Neural progenitor cell (in vitro differentiated cells): ENCODE measurements at regions not wholly inside any gene's neighbourhood (a gene's known extent, or its start where the extent isn't known, plus 50 kb on each side); places are given as distances from the start of the nearest gene placed in this dataset.

Experiments used
- DNase-seq: peaks from one replicate; pipeline ENCODE4 v3.0.0-alpha.2; 2016; ENCODE audit warnings: low spot score
- H2AFZ ChIP-seq: fragments of 200-600 bp; sonication (generic); replicated peaks from 2 replicates; pipeline ENCODE4 v1.6.1; 2016; ENCODE audit warnings: antibody characterized with exemption
- H3F3A ChIP-seq: fragments of 200-600 bp; sonication (generic); 2 replicates; pipeline ENCODE4 v1.6.1; 2016; ENCODE audit warnings: antibody characterized with exemption, low read depth
- H3K27ac ChIP-seq: fragments of 200-600 bp; sonication (generic); 2 replicates; pipeline ENCODE4 v1.5.1; 2016; ENCODE audit warnings: mild to moderate bottlenecking
- H3K27me3 ChIP-seq: fragments of 200-600 bp; sonication (generic); 2 replicates; pipeline ENCODE4 v1.6.1; 2016; ENCODE audit warnings: mild to moderate bottlenecking, moderate library complexity
- H3K36me3 ChIP-seq: fragments of 200-600 bp; sonication (generic); 2 replicates; pipeline ENCODE4 v1.5.1; 2016
- H3K4me1 ChIP-seq: fragments of 200-600 bp; sonication (generic); 2 replicates; pipeline ENCODE4 v1.6.1; 2016; ENCODE audit warnings: mixed run types
- H3K4me2 ChIP-seq: fragments of 200-600 bp; sonication (generic); 2 replicates; pipeline ENCODE4 v1.6.1; 2016
- H3K4me3 ChIP-seq: fragments of 200-600 bp; sonication (generic); 2 replicates; pipeline ENCODE4 v1.5.1; 2016
- H3K79me2 ChIP-seq: fragments of 200-600 bp; sonication (generic); 2 replicates; pipeline ENCODE4 v1.6.1; 2016; ENCODE audit warnings: low read depth
- H3K9ac ChIP-seq: fragments of 200-600 bp; sonication (generic); 2 replicates; pipeline ENCODE4 v1.6.1; 2016
- H3K9me3 ChIP-seq: fragments of 200-600 bp; sonication (generic); 2 replicates; pipeline ENCODE4 v1.5.1; 2016; ENCODE audit warnings: low read depth
- H4K20me1 ChIP-seq: fragments of 200-600 bp; sonication (generic); 2 replicates; pipeline ENCODE4 v1.6.1; 2016; ENCODE audit warnings: low read depth
- H3K27ac Mint-ChIP-seq: 3 replicates; pipeline ENCODE4 v1.8.0; 2021; ENCODE audit warnings: mixed read lengths
- H3K27me3 Mint-ChIP-seq: 2 replicates; pipeline ENCODE4 v1.8.0; 2022; ENCODE audit warnings: low read depth, mild to moderate bottlenecking, inconsistent platforms, moderate library complexity, mixed read lengths; ENCODE audit not compliant: insufficient read depth
- H3K36me3 Mint-ChIP-seq: 3 replicates; pipeline ENCODE4 v1.8.0; 2021; ENCODE audit warnings: mixed read lengths
- H3K4me1 Mint-ChIP-seq: 3 replicates; pipeline ENCODE4 v1.8.0; 2021; ENCODE audit warnings: mixed read lengths
- H3K4me3 Mint-ChIP-seq: 3 replicates; pipeline ENCODE4 v1.8.0; 2021; ENCODE audit warnings: mild to moderate bottlenecking, moderate library complexity, mixed read lengths
- H3K9me3 Mint-ChIP-seq: 3 replicates; pipeline ENCODE4 v1.8.0; 2020; ENCODE audit warnings: mixed read lengths
- EZH2 ChIP-seq: fragments of 200-600 bp; sonication (generic); IDR thresholded peaks from 2 replicates; pipeline ENCODE4 v1.6.1; 2017; ENCODE audit warnings: antibody characterized with exemption, mild to moderate bottlenecking, moderate library complexity
- EZH2phosphoT487 ChIP-seq: fragments of 200-600 bp; sonication (generic); IDR thresholded peaks from 2 replicates; pipeline ENCODE4 v1.6.1; 2017; ENCODE audit warnings: antibody characterized with exemption
- TF ChIP-seq, protein P1 (sequence below): fragments of 200-600 bp; sonication (generic); IDR thresholded peaks from 2 replicates; pipeline ENCODE4 v1.5.1; 2017; ENCODE audit warnings: antibody characterized with exemption, mild to moderate bottlenecking

DNA sequence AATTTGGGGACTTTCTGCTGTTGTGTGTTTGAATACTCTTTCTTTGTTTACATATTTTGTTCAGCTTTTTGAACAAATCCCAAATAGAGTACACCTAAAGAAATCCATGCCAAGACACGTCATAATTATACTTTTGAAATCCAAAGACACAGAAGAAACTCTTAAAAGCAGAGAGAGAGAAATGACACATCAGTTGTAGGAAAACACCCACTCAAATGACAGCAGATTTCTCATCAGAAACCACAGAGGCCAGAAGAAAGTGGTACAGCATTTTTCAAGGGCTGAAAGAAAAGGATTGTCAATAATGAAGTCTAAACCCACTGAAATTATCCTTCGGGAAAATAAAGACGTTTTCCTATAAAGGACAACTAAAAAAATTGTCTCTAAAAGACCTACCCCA, 378.6 kb downstream of the GADD45G start:
- H3K4me3 Mint-ChIP-seq: no peak overlapping the region

DNA sequence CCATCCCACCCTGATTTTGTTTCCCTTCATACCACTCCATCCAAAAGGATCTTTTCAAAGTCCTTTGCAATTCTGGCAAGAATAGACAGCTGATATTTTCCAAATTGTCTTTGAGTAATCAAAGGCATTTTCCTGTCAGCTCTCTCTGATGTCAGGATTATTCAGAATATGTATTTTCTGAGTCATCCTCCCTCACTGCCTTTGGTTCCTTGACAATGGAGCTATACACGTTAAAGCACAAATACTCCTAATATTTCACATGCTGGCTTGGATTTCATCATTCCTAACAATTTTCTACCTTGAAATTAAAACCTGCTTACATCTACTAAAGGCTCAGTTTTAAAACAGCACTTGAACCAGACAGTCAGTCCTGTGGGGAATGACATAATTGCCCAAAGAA, 379.4 kb downstream of the GADD45G start:
- Mint-ChIP-seq H3K4me3 (no peak overlapping the region), H3K36me3 (no peaks in the 10 kb centered on the region), H3K27me3 (peaks cover 3% of the 10 kb centered on the region), H3K27ac (no peak overlapping the region), H3K9me3 (peaks cover 2% of the 10 kb centered on the region), H3K4me1 (peaks cover 2% of the 10 kb centered on the region)
- no peak for DNase-seq
- no peak overlapping the region for H3K4me2 ChIP-seq
- H2AFZ ChIP-seq: no peak overlapping the region
- H4K20me1 ChIP-seq: no peaks in the 10 kb centered on the region
- no peaks in the 10 kb centered on the region for H3K36me3 ChIP-seq
- no peak overlapping the region for H3K9ac ChIP-seq
- H3K79me2 ChIP-seq: no peaks in the 10 kb centered on the region
- H3K4me3 ChIP-seq: no peak overlapping the region
- H3K27ac ChIP-seq: no peak overlapping the region
- TF ChIP-seq EZH2: no peak
- no peak for TF ChIP-seq EZH2phosphoT487
- TF ChIP-seq, protein P1, sequence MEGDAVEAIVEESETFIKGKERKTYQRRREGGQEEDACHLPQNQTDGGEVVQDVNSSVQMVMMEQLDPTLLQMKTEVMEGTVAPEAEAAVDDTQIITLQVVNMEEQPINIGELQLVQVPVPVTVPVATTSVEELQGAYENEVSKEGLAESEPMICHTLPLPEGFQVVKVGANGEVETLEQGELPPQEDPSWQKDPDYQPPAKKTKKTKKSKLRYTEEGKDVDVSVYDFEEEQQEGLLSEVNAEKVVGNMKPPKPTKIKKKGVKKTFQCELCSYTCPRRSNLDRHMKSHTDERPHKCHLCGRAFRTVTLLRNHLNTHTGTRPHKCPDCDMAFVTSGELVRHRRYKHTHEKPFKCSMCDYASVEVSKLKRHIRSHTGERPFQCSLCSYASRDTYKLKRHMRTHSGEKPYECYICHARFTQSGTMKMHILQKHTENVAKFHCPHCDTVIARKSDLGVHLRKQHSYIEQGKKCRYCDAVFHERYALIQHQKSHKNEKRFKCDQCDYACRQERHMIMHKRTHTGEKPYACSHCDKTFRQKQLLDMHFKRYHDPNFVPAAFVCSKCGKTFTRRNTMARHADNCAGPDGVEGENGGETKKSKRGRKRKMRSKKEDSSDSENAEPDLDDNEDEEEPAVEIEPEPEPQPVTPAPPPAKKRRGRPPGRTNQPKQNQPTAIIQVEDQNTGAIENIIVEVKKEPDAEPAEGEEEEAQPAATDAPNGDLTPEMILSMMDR: no peak
- no peaks in the 10 kb centered on the region for H3K27me3 ChIP-seq
- H3F3A ChIP-seq: no peaks in the 10 kb centered on the region
- H3K9me3 ChIP-seq: no peaks in the 10 kb centered on the region
- no peaks in the 10 kb centered on the region for H3K4me1 ChIP-seq

More for the DNA sequence above, 378.6 kb downstream of the GADD45G start:
- no peak for DNase-seq
- TF ChIP-seq, protein P1: no peak
- no peak for TF ChIP-seq EZH2phosphoT487
- no peak for TF ChIP-seq EZH2
- Histone ChIP-seq H4K20me1 (no peaks in the 10 kb centered on the region), H3K9me3 (no peaks in the 10 kb centered on the region), H3K9ac (no peak overlapping the region), H3K27me3 (no peaks in the 10 kb centered on the region), H3K36me3 (no peaks in the 10 kb centered on the region), H3F3A (no peaks in the 10 kb centered on the region), H3K4me3 (no peak overlapping the region), H3K4me2 (no peak overlapping the region), H2AFZ (no peak overlapping the region), H3K79me2 (no peaks in the 10 kb centered on the region), H3K27ac (no peak overlapping the region), H3K4me1 (no peaks in the 10 kb centered on the region)
- peaks cover 7% of the 10 kb centered on the region for H3K27me3 Mint-ChIP-seq
- peaks cover 2% of the 10 kb centered on the region for H3K9me3 Mint-ChIP-seq
- no peak overlapping the region for H3K27ac Mint-ChIP-seq
- H3K36me3 Mint-ChIP-seq: no peaks in the 10 kb centered on the region
- H3K4me1 Mint-ChIP-seq: peaks cover 2% of the 10 kb centered on the region

DNA sequence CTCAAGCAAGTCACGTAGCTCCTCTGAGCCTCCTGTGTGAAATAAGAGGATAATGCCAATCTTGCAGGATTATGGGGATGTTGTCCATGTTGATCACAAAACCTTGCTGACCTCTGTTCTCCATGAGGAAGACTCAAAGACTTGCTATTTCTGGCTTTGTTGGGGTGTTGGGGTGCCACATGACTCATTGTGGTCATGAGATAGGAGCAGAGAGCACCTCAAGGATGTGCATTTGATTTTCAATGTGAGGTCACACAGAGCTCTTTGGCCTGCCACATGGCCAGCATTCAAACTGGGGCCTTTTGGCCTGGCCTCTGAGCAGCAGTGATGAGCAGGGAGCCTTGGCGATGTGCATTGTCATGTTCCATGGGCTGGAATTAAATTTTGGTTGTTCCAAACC, 380.3 kb downstream of the GADD45G start:
- Histone ChIP-seq H3K79me2 (no peaks in the 10 kb centered on the region), H2AFZ (no peak overlapping the region), H3K27me3 (no peaks in the 10 kb centered on the region), H3K9ac (no peak overlapping the region), H3K27ac (no peak overlapping the region), H3K4me3 (no peak overlapping the region), H3K36me3 (no peaks in the 10 kb centered on the region), H3K4me1 (no peaks in the 10 kb centered on the region), H3F3A (no peaks in the 10 kb centered on the region), H3K9me3 (no peaks in the 10 kb centered on the region), H4K20me1 (no peaks in the 10 kb centered on the region), H3K4me2 (no peak overlapping the region)
- no peak overlapping the region for H3K4me3 Mint-ChIP-seq
- TF ChIP-seq, protein P1: no peak
- TF ChIP-seq EZH2: no peak
- TF ChIP-seq EZH2phosphoT487: no peak
- H3K9me3 Mint-ChIP-seq: peaks cover 2% of the 10 kb centered on the region
- no peak overlapping the region for H3K27ac Mint-ChIP-seq
- DNase-seq: no peak
- no peaks in the 10 kb centered on the region for H3K36me3 Mint-ChIP-seq
- H3K4me1 Mint-ChIP-seq: peaks cover 2% of the 10 kb centered on the region
- peaks cover 3% of the 10 kb centered on the region for H3K27me3 Mint-ChIP-seq

DNA sequence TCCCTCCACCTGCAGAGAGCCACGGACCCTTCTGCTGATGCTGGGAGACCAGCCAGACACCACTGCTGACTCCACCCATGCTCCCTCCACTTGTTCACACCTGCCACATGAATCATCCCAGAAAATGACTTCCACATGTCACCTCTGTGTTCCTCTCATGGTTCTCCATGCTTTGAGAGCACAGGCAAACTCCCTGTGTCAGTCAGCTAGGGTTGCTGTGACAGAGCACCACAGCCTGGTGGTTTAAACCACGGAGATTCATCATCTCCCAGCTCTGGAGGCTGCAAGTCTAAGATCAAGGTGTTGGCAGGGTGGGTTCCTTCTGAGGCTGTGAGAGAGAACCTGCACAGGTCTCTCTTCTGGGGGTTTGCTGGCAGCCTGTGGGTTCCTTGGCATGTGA, 381.4 kb downstream of the GADD45G start:
- Histone ChIP-seq H3K9ac (no peak overlapping the region), H3K9me3 (no peaks in the 10 kb centered on the region), H3K27ac (no peak overlapping the region), H3F3A (no peaks in the 10 kb centered on the region), H2AFZ (no peak overlapping the region), H3K36me3 (no peaks in the 10 kb centered on the region), H3K79me2 (no peaks in the 10 kb centered on the region), H3K4me1 (no peaks in the 10 kb centered on the region), H3K27me3 (no peaks in the 10 kb centered on the region), H3K4me2 (no peak overlapping the region), H4K20me1 (no peaks in the 10 kb centered on the region), H3K4me3 (no peak overlapping the region)
- Mint-ChIP-seq H3K4me3 (no peak overlapping the region), H3K27ac (no peak overlapping the region), H3K27me3 (peaks cover 3% of the 10 kb centered on the region), H3K4me1 (peaks cover 3% of the 10 kb centered on the region), H3K36me3 (no peaks in the 10 kb centered on the region), H3K9me3 (peaks cover 2% of the 10 kb centered on the region)
- TF ChIP-seq, protein P1: no peak
- TF ChIP-seq EZH2 (no peak), EZH2phosphoT487 (no peak)
- no peak for DNase-seq
